DND-41 (cell line): ENCODE measurements at regions not wholly inside any gene's neighbourhood (a gene's known extent, or its start where the extent isn't known, plus 50 kb on each side); places are given as distances from the start of the nearest gene placed in this dataset.

Source experiments
- CTCF ChIP-seq: IDR thresholded peaks from 2 replicates; pipeline ENCODE4 v1.5.1; 2012; ENCODE audit warnings: borderline replicate concordance, low read length, moderate library complexity, mild to moderate bottlenecking; ENCODE audit not compliant: poor library complexity, severe bottlenecking; ENCODE audit errors: extremely low read depth
- EZH2 ChIP-seq: IDR thresholded peaks from 3 replicates; pipeline ENCODE4 v1.6.1; 2012; ENCODE audit warnings: borderline replicate concordance, low read depth, mild to moderate bottlenecking, moderate library complexity, low read length, inconsistent platforms; ENCODE audit not compliant: severe bottlenecking

- TF ChIP-seq CTCF = no peak
- no peak for TF ChIP-seq EZH2
Observed at GRCh38 chr1:18037651-18038050, 69.9 kb upstream of the IGSF21 start.
